Chondrocyte (in vitro differentiated cells): ENCODE measurements at regions not wholly inside any gene's neighbourhood (a gene's known extent, or its start where the extent isn't known, plus 50 kb on each side); places are given as distances from the start of the nearest gene placed in this dataset.

Experiments
- DNase-seq: peaks from one replicate; pipeline ENCODE4 v3.0.0; 2021; ENCODE audit warnings: mixed read lengths, low spot score
- H3K27ac Mint-ChIP-seq: one replicate; pipeline ENCODE4 v1.8.0; 2021; ENCODE audit warnings: mild to moderate bottlenecking, moderate library complexity, mixed read lengths; ENCODE audit not compliant: unreplicated experiment
- H3K27me3 Mint-ChIP-seq: 2 replicates; pipeline ENCODE4 v1.8.0; 2021; ENCODE audit warnings: low read depth, mixed read lengths
- H3K36me3 Mint-ChIP-seq: 2 replicates; pipeline ENCODE4 v1.8.0; 2021; ENCODE audit warnings: low read depth, mixed read lengths
- H3K4me1 Mint-ChIP-seq: 2 replicates; pipeline ENCODE4 v1.8.0; 2021; ENCODE audit warnings: low read depth, mild to moderate bottlenecking, mixed read lengths
- H3K4me3 Mint-ChIP-seq: one replicate; pipeline ENCODE4 v1.8.0; 2021; ENCODE audit warnings: mild to moderate bottlenecking, moderate library complexity, mixed read lengths; ENCODE audit not compliant: unreplicated experiment
- H3K9me3 Mint-ChIP-seq: 2 replicates; pipeline ENCODE4 v1.8.0; 2021; ENCODE audit warnings: low read depth, mixed read lengths
- CTCF ChIP-seq: fragments of 200-600 bp; sonication (generic); IDR thresholded peaks from 2 replicates; pipeline ENCODE4 v1.5.0; 2021; ENCODE audit warnings: antibody characterized with exemption, mild to moderate bottlenecking, moderate library complexity

- Mint-ChIP-seq H3K9me3 (peaks cover 2% of the 10 kb centered on the region), H3K4me3 (no peak overlapping the region), H3K4me1 (peaks cover 9% of the 10 kb centered on the region), H3K27ac (no peak overlapping the region), H3K27me3 (no peaks in the 10 kb centered on the region), H3K36me3 (no peaks in the 10 kb centered on the region)
- TF ChIP-seq CTCF = no peak
- no peak for DNase-seq
Observed at GRCh38 chr13:83935566-83935965, 53.3 kb upstream of the SLITRK1 start.
